ENCODE measurements at regions not wholly inside any gene's neighbourhood (a gene's known extent, or its start where the extent isn't known, plus 50 kb on each side); places are given as distances from the start of the nearest gene placed in this dataset.

- Histone ChIP-seq H3K9ac (ENCODE audit: low read depth, low read length) (no peak overlapping the region), H3K27ac (ENCODE audit: low read depth, low read length) (no peak overlapping the region), H3K4me3 (ENCODE audit: low read depth, low read length) (no peak overlapping the region), H3K9me3 (ENCODE audit: control insufficient read depth, insufficient read depth, low read length) (no peaks in the 10 kb centered on the region), H3K27me3 (ENCODE audit: control insufficient read depth, insufficient read depth, low read length) (no peaks in the 10 kb centered on the region), H3K4me1 (ENCODE audit: control insufficient read depth, insufficient read depth, low read length) (no peaks in the 10 kb centered on the region), H3K36me3 (ENCODE audit: control insufficient read depth, insufficient read depth, low read length) (no peaks in the 10 kb centered on the region)
These were observed 214.2 kb upstream of the ZNF462 start for GRCh38 chr9:106648799-106649198.

- Histone ChIP-seq H3K27me3 (ENCODE audit: control insufficient read depth, insufficient read depth, low read length) (no peaks in the 10 kb centered on the region), H3K9me3 (ENCODE audit: control insufficient read depth, insufficient read depth, low read length) (no peaks in the 10 kb centered on the region), H3K36me3 (ENCODE audit: control insufficient read depth, insufficient read depth, low read length) (no peaks in the 10 kb centered on the region), H3K4me3 (ENCODE audit: low read depth, low read length) (no peak overlapping the region), H3K27ac (ENCODE audit: low read depth, low read length) (no peak overlapping the region), H3K9ac (ENCODE audit: low read depth, low read length) (no peak overlapping the region), H3K4me1 (ENCODE audit: control insufficient read depth, insufficient read depth, low read length) (no peaks in the 10 kb centered on the region)
These were observed 213.3 kb upstream of the ZNF462 start for GRCh38 chr9:106649664-106650063.

GRCh38 chr9:106653213-106653612 lies 209.8 kb upstream of the ZNF462 start:
- Histone ChIP-seq H3K27ac (ENCODE audit: low read depth, low read length) (no peak overlapping the region), H3K36me3 (ENCODE audit: control insufficient read depth, insufficient read depth, low read length) (no peaks in the 10 kb centered on the region), H3K27me3 (ENCODE audit: control insufficient read depth, insufficient read depth, low read length) (no peaks in the 10 kb centered on the region), H3K9me3 (ENCODE audit: control insufficient read depth, insufficient read depth, low read length) (no peaks in the 10 kb centered on the region), H3K9ac (ENCODE audit: low read depth, low read length) (no peak overlapping the region), H3K4me3 (ENCODE audit: low read depth, low read length) (no peak overlapping the region), H3K4me1 (ENCODE audit: control insufficient read depth, insufficient read depth, low read length) (peaks cover 11% of the 10 kb centered on the region)

GRCh38 chr9:106655966-106656365 lies 207.0 kb upstream of the ZNF462 start:
- Histone ChIP-seq H3K9me3 (ENCODE audit: control insufficient read depth, insufficient read depth, low read length) (no peaks in the 10 kb centered on the region), H3K36me3 (ENCODE audit: control insufficient read depth, insufficient read depth, low read length) (no peaks in the 10 kb centered on the region), H3K9ac (ENCODE audit: low read depth, low read length) (no peak overlapping the region), H3K27ac (ENCODE audit: low read depth, low read length) (no peak overlapping the region), H3K4me1 (ENCODE audit: control insufficient read depth, insufficient read depth, low read length) (peaks cover 11% of the 10 kb centered on the region), H3K27me3 (ENCODE audit: control insufficient read depth, insufficient read depth, low read length) (no peaks in the 10 kb centered on the region), H3K4me3 (ENCODE audit: low read depth, low read length) (no peak overlapping the region)

GRCh38 chr9:106657926-106658325 lies 205.0 kb upstream of the ZNF462 start:
- Histone ChIP-seq H3K36me3 (ENCODE audit: control insufficient read depth, insufficient read depth, low read length) (no peaks in the 10 kb centered on the region), H3K4me1 (ENCODE audit: control insufficient read depth, insufficient read depth, low read length) (peaks cover 11% of the 10 kb centered on the region), H3K27ac (ENCODE audit: low read depth, low read length) (no peak overlapping the region), H3K9me3 (ENCODE audit: control insufficient read depth, insufficient read depth, low read length) (no peaks in the 10 kb centered on the region), H3K27me3 (ENCODE audit: control insufficient read depth, insufficient read depth, low read length) (no peaks in the 10 kb centered on the region), H3K4me3 (ENCODE audit: low read depth, low read length) (no peak overlapping the region), H3K9ac (ENCODE audit: low read depth, low read length) (no peak overlapping the region)

GRCh38 chr9:106668534-106668933 lies 194.4 kb upstream of the ZNF462 start:
- Histone ChIP-seq H3K4me1 (ENCODE audit: control insufficient read depth, insufficient read depth, low read length) (peaks cover 10% of the 10 kb centered on the region), H3K9me3 (ENCODE audit: control insufficient read depth, insufficient read depth, low read length) (no peaks in the 10 kb centered on the region), H3K27me3 (ENCODE audit: control insufficient read depth, insufficient read depth, low read length) (no peaks in the 10 kb centered on the region), H3K27ac (ENCODE audit: low read depth, low read length) (no peak overlapping the region), H3K4me3 (ENCODE audit: low read depth, low read length) (no peak overlapping the region), H3K36me3 (ENCODE audit: control insufficient read depth, insufficient read depth, low read length) (no peaks in the 10 kb centered on the region), H3K9ac (ENCODE audit: low read depth, low read length) (no peak overlapping the region)

- Histone ChIP-seq H3K36me3 (ENCODE audit: control insufficient read depth, insufficient read depth, low read length) (no peaks in the 10 kb centered on the region), H3K9ac (ENCODE audit: low read depth, low read length) (no peak overlapping the region), H3K27ac (ENCODE audit: low read depth, low read length) (no peak overlapping the region), H3K9me3 (ENCODE audit: control insufficient read depth, insufficient read depth, low read length) (no peaks in the 10 kb centered on the region), H3K4me1 (ENCODE audit: control insufficient read depth, insufficient read depth, low read length) (peaks cover 10% of the 10 kb centered on the region), H3K27me3 (ENCODE audit: control insufficient read depth, insufficient read depth, low read length) (no peaks in the 10 kb centered on the region), H3K4me3 (ENCODE audit: low read depth, low read length) (no peak overlapping the region)
These were observed 193.1 kb upstream of the ZNF462 start for GRCh38 chr9:106669835-106670234.

- Histone ChIP-seq H3K36me3 (ENCODE audit: control insufficient read depth, insufficient read depth, low read length) (no peaks in the 10 kb centered on the region), H3K4me1 (ENCODE audit: control insufficient read depth, insufficient read depth, low read length) (peaks cover 10% of the 10 kb centered on the region), H3K4me3 (ENCODE audit: low read depth, low read length) (no peak overlapping the region), H3K9me3 (ENCODE audit: control insufficient read depth, insufficient read depth, low read length) (no peaks in the 10 kb centered on the region), H3K27ac (ENCODE audit: low read depth, low read length) (no peak overlapping the region), H3K27me3 (ENCODE audit: control insufficient read depth, insufficient read depth, low read length) (no peaks in the 10 kb centered on the region), H3K9ac (ENCODE audit: low read depth, low read length) (no peak overlapping the region)
These were observed 192.5 kb upstream of the ZNF462 start for GRCh38 chr9:106670418-106670817.

- Histone ChIP-seq H3K4me1 (ENCODE audit: control insufficient read depth, insufficient read depth, low read length) (peaks cover 21% of the 10 kb centered on the region), H3K9ac (ENCODE audit: low read depth, low read length) (no peak overlapping the region), H3K27ac (ENCODE audit: low read depth, low read length) (no peak overlapping the region), H3K36me3 (ENCODE audit: control insufficient read depth, insufficient read depth, low read length) (no peaks in the 10 kb centered on the region), H3K4me3 (ENCODE audit: low read depth, low read length) (no peak overlapping the region), H3K27me3 (ENCODE audit: control insufficient read depth, insufficient read depth, low read length) (no peaks in the 10 kb centered on the region), H3K9me3 (ENCODE audit: control insufficient read depth, insufficient read depth, low read length) (no peaks in the 10 kb centered on the region)
These were observed 187.2 kb upstream of the ZNF462 start for GRCh38 chr9:106675780-106676179.

- Histone ChIP-seq H3K36me3 (ENCODE audit: control insufficient read depth, insufficient read depth, low read length) (no peaks in the 10 kb centered on the region), H3K4me1 (ENCODE audit: control insufficient read depth, insufficient read depth, low read length) (peaks cover 21% of the 10 kb centered on the region), H3K27me3 (ENCODE audit: control insufficient read depth, insufficient read depth, low read length) (no peaks in the 10 kb centered on the region), H3K27ac (ENCODE audit: low read depth, low read length) (peak overlapping the region; percentile 65), H3K9ac (ENCODE audit: low read depth, low read length) (no peak overlapping the region), H3K9me3 (ENCODE audit: control insufficient read depth, insufficient read depth, low read length) (no peaks in the 10 kb centered on the region), H3K4me3 (ENCODE audit: low read depth, low read length) (no peak overlapping the region)
These were observed 185.6 kb upstream of the ZNF462 start for GRCh38 chr9:106677374-106677773.

- Histone ChIP-seq H3K27me3 (ENCODE audit: control insufficient read depth, insufficient read depth, low read length) (no peaks in the 10 kb centered on the region), H3K9ac (ENCODE audit: low read depth, low read length) (no peak overlapping the region), H3K4me1 (ENCODE audit: control insufficient read depth, insufficient read depth, low read length) (peaks cover 21% of the 10 kb centered on the region), H3K36me3 (ENCODE audit: control insufficient read depth, insufficient read depth, low read length) (no peaks in the 10 kb centered on the region), H3K27ac (ENCODE audit: low read depth, low read length) (peak overlapping the region; percentile 65), H3K4me3 (ENCODE audit: low read depth, low read length) (no peak overlapping the region), H3K9me3 (ENCODE audit: control insufficient read depth, insufficient read depth, low read length) (no peaks in the 10 kb centered on the region)
These were observed 185.1 kb upstream of the ZNF462 start for GRCh38 chr9:106677830-106678229.

GRCh38 chr9:106678273-106678672 lies 184.7 kb upstream of the ZNF462 start:
- Histone ChIP-seq H3K36me3 (ENCODE audit: control insufficient read depth, insufficient read depth, low read length) (no peaks in the 10 kb centered on the region), H3K9ac (ENCODE audit: low read depth, low read length) (no peak overlapping the region), H3K27me3 (ENCODE audit: control insufficient read depth, insufficient read depth, low read length) (no peaks in the 10 kb centered on the region), H3K4me1 (ENCODE audit: control insufficient read depth, insufficient read depth, low read length) (peaks cover 21% of the 10 kb centered on the region), H3K4me3 (ENCODE audit: low read depth, low read length) (no peak overlapping the region), H3K9me3 (ENCODE audit: control insufficient read depth, insufficient read depth, low read length) (no peaks in the 10 kb centered on the region), H3K27ac (ENCODE audit: low read depth, low read length) (peak overlapping the region; percentile 4)
